ENCODE measurements at regions not wholly inside any gene's neighbourhood (a gene's known extent, or its start where the extent isn't known, plus 50 kb on each side); places are given as distances from the start of the nearest gene placed in this dataset.

- no peak overlapping the region for H3K27ac ChIP-seq (ENCODE audit: low read depth, low read length)
- H3K4me2 ChIP-seq (ENCODE audit: low read length) = no peak overlapping the region
- H3K36me3 ChIP-seq (ENCODE audit: insufficient read depth, low read length) = no peaks in the 10 kb centered on the region
- FAIRE-seq (no peak), DNase-seq (ENCODE audit: low read depth) (no peak)
- Mint-ChIP-seq H3K9me3 (ENCODE audit: unreplicated experiment) (no peaks in the 10 kb centered on the region), H3K27ac (ENCODE audit: unreplicated experiment) (no peak overlapping the region), H3K4me3 (ENCODE audit: unreplicated experiment) (no peak overlapping the region), H3K36me3 (ENCODE audit: low read depth, unreplicated experiment) (no peaks in the 10 kb centered on the region), H3K27me3 (ENCODE audit: low read depth, unreplicated experiment) (peaks cover 9% of the 10 kb centered on the region), H3K4me1 (ENCODE audit: low read depth, unreplicated experiment) (no peaks in the 10 kb centered on the region)
- TF ChIP-seq EZH2 (IDR thresholded peaks at IDR 0.05; ENCODE audit: insufficient read depth, low read length) = no peak
- TF ChIP-seq CTCF (IDR thresholded peaks at IDR 0.05; ENCODE audit: insufficient read depth, low read depth, low read length) = no peak
- H3K79me2 ChIP-seq (ENCODE audit: insufficient read depth, low read length) = no peaks in the 10 kb centered on the region
- no peaks in the 10 kb centered on the region for H3K9me3 ChIP-seq (ENCODE audit: insufficient read depth, low read depth, low read length)
- H3K4me1 ChIP-seq (ENCODE audit: insufficient read depth, low read length) = no peaks in the 10 kb centered on the region
- H2AFZ ChIP-seq (ENCODE audit: low read depth, low read length) = no peak overlapping the region
- H3K27me3 ChIP-seq (ENCODE audit: insufficient read depth, low read length) = peaks cover 2% of the 10 kb centered on the region
- no peak overlapping the region for H3K4me3 ChIP-seq (ENCODE audit: insufficient read depth, low read depth, low read length)
- no peaks in the 10 kb centered on the region for H4K20me1 ChIP-seq (ENCODE audit: insufficient read depth, low read length)
- H3K9ac ChIP-seq (ENCODE audit: low read length) = no peak overlapping the region
Observed at GRCh38 chr10:80705899-80706298, 168.2 kb downstream of the SH2D4B start.

GRCh38 chr10:80708185-80708584, 170.5 kb downstream of the SH2D4B start:
- peaks cover 2% of the 10 kb centered on the region for H3K27me3 Mint-ChIP-seq (ENCODE audit: low read depth, unreplicated experiment)

More at GRCh38 chr10:80708185-80708584, 170.5 kb downstream of the SH2D4B start:
- H3K36me3 Mint-ChIP-seq (ENCODE audit: low read depth, unreplicated experiment) = no peaks in the 10 kb centered on the region
- H3K4me3 Mint-ChIP-seq (ENCODE audit: unreplicated experiment) = no peak overlapping the region
- H2AFZ ChIP-seq (ENCODE audit: low read depth, low read length) = no peak overlapping the region
- H3K27ac Mint-ChIP-seq (ENCODE audit: unreplicated experiment) = no peak overlapping the region
- H3K4me1 ChIP-seq (ENCODE audit: insufficient read depth, low read length) = no peaks in the 10 kb centered on the region
- DNase-seq (ENCODE audit: low read depth) (no peak), FAIRE-seq (no peak)
- no peak overlapping the region for H3K4me3 ChIP-seq (ENCODE audit: insufficient read depth, low read depth, low read length)
- H3K4me1 Mint-ChIP-seq (ENCODE audit: low read depth, unreplicated experiment) = no peaks in the 10 kb centered on the region
- H3K9ac ChIP-seq (ENCODE audit: low read length) = no peak overlapping the region
- H3K9me3 ChIP-seq (ENCODE audit: insufficient read depth, low read depth, low read length) = no peaks in the 10 kb centered on the region
- H3K27ac ChIP-seq (ENCODE audit: low read depth, low read length) = no peak overlapping the region
- no peaks in the 10 kb centered on the region for H3K9me3 Mint-ChIP-seq (ENCODE audit: unreplicated experiment)
- no peak overlapping the region for H3K4me2 ChIP-seq (ENCODE audit: low read length)
- H4K20me1 ChIP-seq (ENCODE audit: insufficient read depth, low read length) = no peaks in the 10 kb centered on the region
- peaks cover 2% of the 10 kb centered on the region for H3K27me3 ChIP-seq (ENCODE audit: insufficient read depth, low read length)
- no peaks in the 10 kb centered on the region for H3K79me2 ChIP-seq (ENCODE audit: insufficient read depth, low read length)
- TF ChIP-seq EZH2 (IDR thresholded peaks at IDR 0.05; ENCODE audit: insufficient read depth, low read length) = no peak
- TF ChIP-seq CTCF (IDR thresholded peaks at IDR 0.05; ENCODE audit: insufficient read depth, low read depth, low read length) = no peak
- no peaks in the 10 kb centered on the region for H3K36me3 ChIP-seq (ENCODE audit: insufficient read depth, low read length)

All from astrocyte (in vitro differentiated cells and primary cell).